Bronchial epithelial cell (primary cell): ENCODE measurements at regions not wholly inside any gene's neighbourhood (a gene's known extent, or its start where the extent isn't known, plus 50 kb on each side); places are given as distances from the start of the nearest gene placed in this dataset.
A peak's percentile ranks its signal among the peaks of the same experiment; 100 is the strongest.

Experiments used
- DNase-seq: peaks from one replicate; pipeline ENCODE4 v3.0.0-alpha.2; 2010; ENCODE audit warnings: low read depth
- FAIRE-seq: peaks from 2 replicates; lab custom pipeline; 2011; peaks lifted over from hg19 to GRCh38; lab: Jason Lieb, UNC
- H3K27me3 ChIP-seq: 2 replicates; pipeline ENCODE4 v1.5.1; 2011; ENCODE audit warnings: low read length; ENCODE audit not compliant: control insufficient read depth, insufficient read depth
- H3K36me3 ChIP-seq: 2 replicates; pipeline ENCODE4 v1.5.1; 2011; ENCODE audit warnings: low read length; ENCODE audit not compliant: control insufficient read depth, insufficient read depth
- H3K4me3 ChIP-seq: 2 replicates; pipeline ENCODE4 v1.5.1; 2011; ENCODE audit warnings: mild to moderate bottlenecking, low read depth, low read length, control low read depth
- TF ChIP-seq, protein P1 (sequence below): IDR thresholded peaks from 2 replicates; pipeline ENCODE4 v1.5.1; 2011; ENCODE audit warnings: mild to moderate bottlenecking, moderate library complexity, low read length, control low read depth, inconsistent platforms; ENCODE audit not compliant: insufficient read depth, severe bottlenecking

GRCh38 chr9:109716631-109717030, 63.4 kb upstream of the PALM2AKAP2 start:
- Histone ChIP-seq H3K27me3 (peaks cover 2% of the 10 kb centered on the region), H3K4me3 (no peak overlapping the region), H3K36me3 (no peaks in the 10 kb centered on the region)
- TF ChIP-seq, protein P1, sequence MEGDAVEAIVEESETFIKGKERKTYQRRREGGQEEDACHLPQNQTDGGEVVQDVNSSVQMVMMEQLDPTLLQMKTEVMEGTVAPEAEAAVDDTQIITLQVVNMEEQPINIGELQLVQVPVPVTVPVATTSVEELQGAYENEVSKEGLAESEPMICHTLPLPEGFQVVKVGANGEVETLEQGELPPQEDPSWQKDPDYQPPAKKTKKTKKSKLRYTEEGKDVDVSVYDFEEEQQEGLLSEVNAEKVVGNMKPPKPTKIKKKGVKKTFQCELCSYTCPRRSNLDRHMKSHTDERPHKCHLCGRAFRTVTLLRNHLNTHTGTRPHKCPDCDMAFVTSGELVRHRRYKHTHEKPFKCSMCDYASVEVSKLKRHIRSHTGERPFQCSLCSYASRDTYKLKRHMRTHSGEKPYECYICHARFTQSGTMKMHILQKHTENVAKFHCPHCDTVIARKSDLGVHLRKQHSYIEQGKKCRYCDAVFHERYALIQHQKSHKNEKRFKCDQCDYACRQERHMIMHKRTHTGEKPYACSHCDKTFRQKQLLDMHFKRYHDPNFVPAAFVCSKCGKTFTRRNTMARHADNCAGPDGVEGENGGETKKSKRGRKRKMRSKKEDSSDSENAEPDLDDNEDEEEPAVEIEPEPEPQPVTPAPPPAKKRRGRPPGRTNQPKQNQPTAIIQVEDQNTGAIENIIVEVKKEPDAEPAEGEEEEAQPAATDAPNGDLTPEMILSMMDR, result no peak
- DNase-seq (no peak), FAIRE-seq (no peak)

DNA sequence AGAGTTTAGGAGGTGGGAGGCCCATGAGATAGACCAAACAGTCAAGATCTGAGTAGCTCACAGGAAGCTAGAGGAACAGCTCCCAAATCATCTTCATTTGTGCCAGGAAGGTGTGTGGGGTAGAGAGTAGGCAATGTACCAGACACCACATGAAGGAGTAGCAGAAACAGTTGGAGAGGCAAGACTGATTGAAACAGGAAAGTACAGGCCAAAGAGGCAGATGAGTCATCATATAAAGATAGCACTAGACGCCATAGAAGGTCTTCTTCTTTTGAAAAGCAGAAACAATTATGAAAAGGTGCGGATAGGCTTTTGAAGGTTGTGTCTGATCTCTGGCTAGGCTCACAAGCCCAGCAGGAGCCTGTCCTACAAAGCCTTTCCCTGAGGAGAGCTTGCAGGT, 62.7 kb upstream of the PALM2AKAP2 start:
- TF ChIP-seq, protein P1, result no peak
- Histone ChIP-seq H3K27me3 (peaks cover 2% of the 10 kb centered on the region), H3K4me3 (no peak overlapping the region), H3K36me3 (no peaks in the 10 kb centered on the region)
- peak; percentile 82 for FAIRE-seq
- no peak for DNase-seq

GRCh38 chr9:109718861-109719260, 61.1 kb upstream of the PALM2AKAP2 start:
- DNase-seq (no peak), FAIRE-seq (no peak)
- H3K27me3 ChIP-seq, result peaks cover 2% of the 10 kb centered on the region
- TF ChIP-seq, protein P1, result no peak
- H3K36me3 ChIP-seq, result no peaks in the 10 kb centered on the region
- no peak overlapping the region for H3K4me3 ChIP-seq

DNA sequence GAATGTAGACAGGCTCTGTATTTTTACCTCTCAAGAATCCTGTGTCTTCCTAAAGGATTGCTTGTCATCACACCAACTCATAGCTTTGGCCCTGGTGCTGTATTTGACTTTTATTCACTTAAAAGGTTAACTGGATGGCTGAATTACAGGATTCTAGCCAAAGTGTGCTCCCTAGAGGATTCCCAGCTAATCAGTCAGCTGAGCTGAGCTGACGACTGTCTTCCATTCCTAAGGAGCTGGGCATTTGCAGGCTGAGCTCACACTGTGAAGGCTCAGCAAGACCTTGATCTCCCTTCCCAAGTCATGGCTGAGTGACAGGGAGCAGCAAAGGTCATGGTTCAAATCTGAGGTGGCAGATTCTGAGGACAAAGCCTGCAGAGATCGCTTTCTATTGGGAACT, 59.0 kb upstream of the PALM2AKAP2 start:
- no peak for DNase-seq
- FAIRE-seq, result no peak
- TF ChIP-seq, protein P1, result no peak
- Histone ChIP-seq H3K27me3 (no peaks in the 10 kb centered on the region), H3K4me3 (no peak overlapping the region), H3K36me3 (no peaks in the 10 kb centered on the region)

DNA sequence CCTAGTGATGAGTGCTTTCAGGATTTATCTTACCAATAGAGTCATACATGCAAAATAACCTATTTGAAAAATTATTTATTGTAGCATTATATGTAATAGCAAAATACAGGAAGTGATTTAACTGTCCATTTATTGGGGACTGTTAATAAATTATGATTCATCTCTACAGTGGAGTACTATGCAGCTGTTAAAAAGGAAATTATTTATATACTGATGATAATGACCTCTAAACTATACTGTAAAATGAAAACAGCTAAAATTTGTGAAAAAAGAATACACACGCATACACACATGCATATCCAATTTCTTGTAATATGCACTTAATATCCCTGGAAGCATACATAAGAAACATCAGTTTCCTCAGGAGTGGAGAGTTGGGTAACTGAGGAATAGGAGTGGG, 58.0 kb upstream of the PALM2AKAP2 start:
- H3K36me3 ChIP-seq, result no peaks in the 10 kb centered on the region
- TF ChIP-seq, protein P1, result no peak
- H3K4me3 ChIP-seq, result no peak overlapping the region
- DNase-seq (no peak), FAIRE-seq (no peak)
- H3K27me3 ChIP-seq, result no peaks in the 10 kb centered on the region

DNA sequence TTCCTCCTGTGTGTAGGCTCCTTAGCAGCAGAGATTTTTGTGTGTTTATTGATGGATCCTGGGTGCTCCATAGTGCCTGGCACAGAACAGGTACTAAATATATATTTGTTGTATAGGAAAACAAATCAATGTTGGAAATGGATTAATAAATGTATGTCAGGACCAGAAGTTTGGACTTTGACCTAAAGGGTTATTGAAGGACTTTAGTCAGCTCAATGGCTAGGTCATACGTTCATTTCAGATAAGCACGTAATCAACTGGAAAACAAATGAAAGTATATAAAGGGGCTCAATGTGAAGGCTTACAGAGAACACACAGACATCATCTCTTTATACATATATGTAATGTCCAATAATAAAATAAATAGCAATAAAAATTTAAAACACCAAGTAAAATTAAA, 56.2 kb upstream of the PALM2AKAP2 start:
- DNase-seq (no peak), FAIRE-seq (no peak)
- Histone ChIP-seq H3K36me3 (no peaks in the 10 kb centered on the region), H3K27me3 (peaks cover 4% of the 10 kb centered on the region), H3K4me3 (no peak overlapping the region)
- TF ChIP-seq, protein P1, result no peak
